HG03196 (cell line): ENCODE measurements at regions not wholly inside any gene's neighbourhood (a gene's known extent, or its start where the extent isn't known, plus 50 kb on each side); places are given as distances from the start of the nearest gene placed in this dataset.

ENCODE experiments used
- ATAC-seq: cut with Tn5 transposase; IDR thresholded peaks from one replicate; pipeline ENCODE4 v1.9.1; 2021; ENCODE audit not compliant: unreplicated experiment

- ATAC-seq, result no peak
Measured at GRCh38 chr9:80117031-80117430, 545.3 kb downstream of the TLE4 start.

- no peak for ATAC-seq
Measured at GRCh38 chr9:80114241-80114640, 542.5 kb downstream of the TLE4 start.

GRCh38 chr9:80107931-80108660 lies 536.3 kb downstream of the TLE4 start:
- ATAC-seq, result no peak

GRCh38 chr9:80097476-80097875 lies 525.7 kb downstream of the TLE4 start:
- ATAC-seq, result no peak

GRCh38 chr9:80094176-80094771 lies 522.5 kb downstream of the TLE4 start:
- ATAC-seq, result no peak

- no peak for ATAC-seq
Measured at GRCh38 chr9:80093695-80094094, 521.9 kb downstream of the TLE4 start.

- no peak for ATAC-seq
Measured at GRCh38 chr9:80091526-80091925, 519.8 kb downstream of the TLE4 start.

GRCh38 chr9:80090317-80090716 lies 518.6 kb downstream of the TLE4 start:
- ATAC-seq, result no peak

GRCh38 chr9:80086822-80087345 lies 515.1 kb downstream of the TLE4 start:
- no peak for ATAC-seq

GRCh38 chr9:80086386-80086785 lies 514.6 kb downstream of the TLE4 start:
- ATAC-seq, result no peak

- no peak for ATAC-seq
Measured at GRCh38 chr9:80085668-80086067, 513.9 kb downstream of the TLE4 start.

- no peak for ATAC-seq
Measured at GRCh38 chr9:80082213-80082612, 510.4 kb downstream of the TLE4 start.

- ATAC-seq, result no peak
Measured at GRCh38 chr9:80078826-80079225, 507.1 kb downstream of the TLE4 start.

GRCh38 chr9:80077059-80077458 lies 505.3 kb downstream of the TLE4 start:
- peak; percentile 68 for ATAC-seq

- ATAC-seq, result no peak
Measured at GRCh38 chr9:80076162-80076561, 504.4 kb downstream of the TLE4 start.

- ATAC-seq, result no peak
Measured at GRCh38 chr9:80074439-80074838, 502.7 kb downstream of the TLE4 start.

GRCh38 chr9:80072451-80072850 lies 500.7 kb downstream of the TLE4 start:
- ATAC-seq, result no peak

GRCh38 chr9:80070071-80070742 lies 498.4 kb downstream of the TLE4 start:
- no peak for ATAC-seq

GRCh38 chr9:80066931-80067330 lies 495.2 kb downstream of the TLE4 start:
- no peak for ATAC-seq

- ATAC-seq, result no peak
Measured at GRCh38 chr9:80062567-80062966, 490.8 kb downstream of the TLE4 start.

GRCh38 chr9:80061940-80062339 lies 490.2 kb downstream of the TLE4 start:
- no peak for ATAC-seq

GRCh38 chr9:80061096-80061495 lies 489.3 kb downstream of the TLE4 start:
- ATAC-seq, result no peak
